ENCODE measurements at regions not wholly inside any gene's neighbourhood (a gene's known extent, or its start where the extent isn't known, plus 50 kb on each side); places are given as distances from the start of the nearest gene placed in this dataset.
"Not testable (repeated sequence)": the region's sequence is repeated elsewhere in the genome, so short reads cannot be mapped to it uniquely, and the experiment has no call there.

DNA sequence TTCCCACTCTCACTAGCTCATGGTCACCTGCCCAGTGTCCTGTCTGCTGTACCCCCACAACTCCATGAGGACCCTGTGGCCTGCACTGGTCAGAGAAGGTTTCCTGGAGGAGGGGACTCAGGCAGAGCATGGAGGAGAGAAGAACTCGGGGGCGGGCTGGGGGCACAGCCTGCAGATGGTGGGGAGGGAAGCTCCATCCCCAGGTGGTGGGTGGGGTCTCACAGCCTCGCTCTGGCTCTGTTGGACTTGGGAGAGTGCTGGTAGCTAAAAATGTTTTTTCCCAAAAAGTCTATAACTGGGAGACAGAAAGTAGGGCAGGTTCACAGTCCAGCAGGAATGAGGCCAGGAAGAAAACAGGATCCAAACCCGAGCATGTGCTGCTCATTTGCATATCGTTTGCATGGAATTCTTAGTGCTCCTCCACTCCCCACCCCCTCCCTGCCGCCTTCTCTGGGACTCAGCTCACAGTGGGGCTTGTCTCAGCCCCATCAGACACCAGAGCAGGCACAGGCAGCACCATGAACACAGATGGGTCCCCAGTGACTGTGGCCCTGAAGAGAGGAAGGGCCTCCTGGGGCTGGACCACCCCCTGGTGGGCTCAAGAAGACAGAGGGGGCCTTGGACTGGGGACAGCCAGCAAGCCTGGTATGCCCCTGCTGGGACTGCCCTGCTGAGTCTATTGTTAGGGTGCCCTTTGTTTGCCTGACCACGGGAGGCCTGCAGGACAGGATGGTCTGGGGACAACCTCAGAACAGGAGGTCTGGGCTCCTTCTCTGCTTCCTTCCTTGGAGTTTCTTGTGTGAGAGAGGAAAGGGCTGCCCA lies 67.0 kb upstream of the SFSWAP start:
- DNase-seq, result no peak

DNA sequence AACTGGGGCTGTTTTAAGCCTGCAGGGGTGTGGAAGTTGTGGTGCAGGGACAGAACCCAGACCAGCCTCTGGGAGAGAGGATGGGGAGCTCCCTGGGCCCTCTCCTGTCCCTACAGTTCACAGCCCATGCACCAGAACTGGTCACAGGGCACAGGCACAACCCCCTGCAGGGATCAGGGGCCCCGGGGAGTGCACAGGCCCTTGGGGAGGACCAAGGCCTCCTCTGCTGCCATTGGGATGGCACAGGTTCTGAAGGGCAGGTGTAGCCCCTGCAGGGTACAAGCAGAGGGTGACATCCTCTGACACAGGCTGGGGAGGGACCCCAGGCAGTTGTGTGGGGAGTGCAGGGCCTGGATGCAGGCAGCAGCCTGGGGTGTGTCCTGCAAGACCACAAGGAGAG lies 66.4 kb upstream of the SFSWAP start:
- no peak for DNase-seq

GRCh38 chr12:131644917-131645316 lies 66.0 kb upstream of the SFSWAP start:
- DNase-seq, result not testable (repeated sequence)

DNA sequence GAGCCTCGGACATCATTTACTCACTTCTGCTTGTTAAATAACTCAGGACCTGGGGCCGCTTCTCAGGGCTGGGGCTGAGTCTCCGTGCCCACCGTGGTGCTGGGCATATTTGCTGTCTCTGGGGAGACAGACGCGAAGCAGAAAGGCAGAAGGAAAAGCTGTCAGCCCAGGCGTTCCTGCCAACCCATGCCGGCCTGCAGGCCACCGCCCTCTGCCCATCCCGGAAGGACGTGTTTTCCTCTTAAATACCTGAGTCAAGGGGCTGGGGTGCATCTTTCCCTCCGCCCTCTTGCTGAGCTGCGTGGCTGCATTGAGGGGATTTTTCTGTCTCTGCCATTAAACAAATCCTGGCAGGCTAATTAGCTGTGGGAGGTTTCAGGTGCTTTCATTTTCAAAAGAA lies 65.3 kb upstream of the SFSWAP start:
- DNase-seq, result not testable (repeated sequence)

- not testable (repeated sequence) for DNase-seq
These were observed 64.4 kb upstream of the SFSWAP start for GRCh38 chr12:131646444-131646843.

GRCh38 chr12:131647667-131648066 lies 63.2 kb upstream of the SFSWAP start:
- no peak for DNase-seq

- DNase-seq, result not testable (repeated sequence)
These were observed 55.3 kb upstream of the SFSWAP start for GRCh38 chr12:131655469-131656174.

GRCh38 chr12:131656796-131657195 lies 54.1 kb upstream of the SFSWAP start:
- DNase-seq, result not testable (repeated sequence)

DNA sequence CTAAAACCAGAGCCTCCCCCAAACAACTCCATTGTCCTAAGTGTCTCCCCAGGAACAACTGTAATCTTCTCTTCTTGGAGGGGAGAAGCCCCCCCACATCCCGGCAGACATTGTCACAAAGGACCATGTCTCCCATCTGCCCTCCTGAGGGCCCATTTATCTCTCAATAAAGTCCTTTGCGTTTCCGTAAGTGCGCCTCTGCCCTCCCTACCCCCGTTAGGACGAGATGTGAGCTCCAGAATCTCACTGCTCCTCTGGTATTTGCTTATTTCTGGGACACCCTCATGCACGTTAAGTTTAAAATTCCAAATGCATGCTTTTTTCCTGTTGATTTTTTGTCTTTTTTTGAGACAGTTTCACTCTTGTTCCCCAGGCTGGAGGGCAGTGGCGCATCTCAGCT lies 52.3 kb upstream of the SFSWAP start:
- not testable (repeated sequence) for DNase-seq

DNA sequence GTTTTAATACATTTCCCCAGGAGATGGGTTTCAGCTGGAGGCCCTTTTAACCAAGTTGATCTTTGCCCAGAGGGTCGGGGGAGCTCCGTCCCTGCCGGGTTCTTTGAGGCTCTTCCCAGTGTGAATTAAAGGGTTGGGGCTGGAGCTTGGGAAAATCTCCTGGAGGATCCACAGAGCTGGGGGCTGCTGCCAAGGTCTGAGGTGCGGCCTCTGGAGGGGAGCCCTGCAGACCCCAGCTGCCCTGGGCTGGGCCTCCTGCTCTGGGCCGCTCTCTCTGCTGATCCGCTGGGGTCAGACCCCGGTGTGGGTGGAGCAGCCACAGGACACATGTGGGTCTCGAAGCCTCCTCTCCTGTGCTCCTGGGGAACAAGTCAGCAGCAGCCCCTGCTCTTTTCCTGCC lies 51.4 kb upstream of the SFSWAP start:
- DNase-seq, result not testable (repeated sequence)

DNA sequence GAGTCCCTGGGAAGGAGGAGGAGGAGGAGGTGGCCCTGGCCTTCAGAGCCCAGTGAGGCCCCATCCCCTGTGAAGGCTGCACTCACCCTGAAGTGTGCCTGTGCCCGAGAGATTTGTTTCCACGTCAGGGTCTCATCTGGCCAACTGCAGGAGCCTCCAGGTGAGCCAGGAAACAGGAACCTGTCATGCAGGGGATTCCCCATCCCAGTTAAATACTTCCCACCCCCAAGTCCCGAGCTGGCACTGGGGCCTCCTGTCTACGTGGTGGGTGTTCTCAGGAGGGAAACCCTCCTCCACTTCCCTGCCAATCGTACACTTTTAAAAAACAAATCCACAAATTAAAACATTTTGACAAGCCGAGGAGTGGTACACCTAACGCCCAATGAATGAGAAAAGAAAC lies 50.9 kb upstream of the SFSWAP start:
- DNase-seq, result not testable (repeated sequence)

DNA sequence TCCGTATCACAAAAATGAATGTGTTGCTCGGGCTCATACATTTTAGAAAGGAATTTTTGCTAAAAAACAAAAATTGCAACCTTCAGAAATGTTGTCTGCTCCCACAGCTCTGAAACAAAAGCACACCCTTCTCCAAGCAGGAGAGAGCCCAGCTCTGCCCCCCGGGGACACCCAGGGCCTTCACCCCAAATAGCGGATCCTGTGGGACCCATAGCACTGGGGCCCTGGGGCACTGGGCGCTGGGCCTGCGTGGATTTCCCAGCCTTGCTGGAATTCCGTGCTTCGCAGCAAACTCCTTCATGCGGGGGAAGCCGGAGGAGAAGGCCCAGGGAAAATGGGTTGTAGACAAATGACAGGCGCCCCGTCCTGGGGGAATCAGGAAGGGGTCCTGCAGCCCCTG lies 50.5 kb upstream of the SFSWAP start:
- not testable (repeated sequence) for DNase-seq
